Activated CD4-positive, alpha-beta T cell treated with anti-CD3 and anti-CD28 coated beads, Interleukin-2, amount 10 ng/mL, durations not matched to agents 7 days and 5 days (primary cell): ENCODE measurements at regions not wholly inside any gene's neighbourhood (a gene's known extent, or its start where the extent isn't known, plus 50 kb on each side); places are given as distances from the start of the nearest gene placed in this dataset.

Experiments used
- CTCF ChIA-PET: fragments of 350-600 bp; sonication (Branson Sonifier 250); formaldehyde crosslinking; loops from one replicate; lab custom pipeline; 2021; ENCODE audit warnings: antibody characterized with exemption; lab: Charles Lee
- POLR2A ChIA-PET: fragments of 350-600 bp; sonication (Branson Sonifier 250); formaldehyde crosslinking; loops from one replicate; lab custom pipeline; 2021; ENCODE audit warnings: antibody characterized with exemption; lab: Charles Lee
- DNase-seq: peaks from one replicate; pipeline ENCODE4 v3.0.0-alpha.2; 2020
- H3K27ac Mint-ChIP-seq: one replicate; pipeline ENCODE4 v1.8.0; 2021; ENCODE audit warnings: mild to moderate bottlenecking, moderate library complexity, mixed read lengths
- H3K27me3 Mint-ChIP-seq: one replicate; pipeline ENCODE4 v1.8.0; 2021; ENCODE audit warnings: mixed read lengths
- H3K36me3 Mint-ChIP-seq: one replicate; pipeline ENCODE4 v1.8.0; 2021; ENCODE audit warnings: low read depth, mixed read lengths
- H3K4me1 Mint-ChIP-seq: one replicate; pipeline ENCODE4 v1.8.0; 2021; ENCODE audit warnings: mixed read lengths
- H3K4me3 Mint-ChIP-seq: one replicate; pipeline ENCODE4 v1.8.0; 2021; ENCODE audit warnings: mild to moderate bottlenecking, moderate library complexity, mixed read lengths
- H3K9me3 Mint-ChIP-seq: one replicate; pipeline ENCODE4 v1.8.0; 2021; ENCODE audit warnings: mixed read lengths

DNA sequence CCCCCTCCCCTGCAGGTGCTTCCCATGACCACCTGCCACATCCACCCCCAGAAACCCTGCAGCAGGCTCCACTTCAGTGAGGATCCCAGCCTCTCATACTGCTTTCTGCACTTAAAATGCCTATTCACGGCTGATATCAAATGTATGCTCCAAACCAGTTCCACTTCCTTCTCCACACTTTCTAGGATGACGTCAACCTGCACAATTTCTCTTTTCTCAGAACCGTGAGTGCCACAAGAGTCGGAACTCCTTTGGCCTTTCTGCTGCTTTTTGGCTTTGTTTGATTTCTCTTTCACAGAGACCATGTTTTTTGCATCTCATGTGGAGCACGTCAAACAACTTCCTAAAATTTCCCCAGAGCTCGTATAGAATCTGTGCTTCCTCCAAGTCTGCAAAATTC lies 378.8 kb upstream of the TNRC6C start:
- Mint-ChIP-seq H3K4me3 (no peak overlapping the region), H3K36me3 (peaks cover 3% of the 10 kb centered on the region), H3K4me1 (peaks cover 7% of the 10 kb centered on the region), H3K9me3 (no peaks in the 10 kb centered on the region), H3K27ac (no peak overlapping the region), H3K27me3 (peaks cover 15% of the 10 kb centered on the region)
- CTCF ChIA-PET = no interaction called here
- DNase-seq = no peak
- POLR2A ChIA-PET = no interaction called here

DNA sequence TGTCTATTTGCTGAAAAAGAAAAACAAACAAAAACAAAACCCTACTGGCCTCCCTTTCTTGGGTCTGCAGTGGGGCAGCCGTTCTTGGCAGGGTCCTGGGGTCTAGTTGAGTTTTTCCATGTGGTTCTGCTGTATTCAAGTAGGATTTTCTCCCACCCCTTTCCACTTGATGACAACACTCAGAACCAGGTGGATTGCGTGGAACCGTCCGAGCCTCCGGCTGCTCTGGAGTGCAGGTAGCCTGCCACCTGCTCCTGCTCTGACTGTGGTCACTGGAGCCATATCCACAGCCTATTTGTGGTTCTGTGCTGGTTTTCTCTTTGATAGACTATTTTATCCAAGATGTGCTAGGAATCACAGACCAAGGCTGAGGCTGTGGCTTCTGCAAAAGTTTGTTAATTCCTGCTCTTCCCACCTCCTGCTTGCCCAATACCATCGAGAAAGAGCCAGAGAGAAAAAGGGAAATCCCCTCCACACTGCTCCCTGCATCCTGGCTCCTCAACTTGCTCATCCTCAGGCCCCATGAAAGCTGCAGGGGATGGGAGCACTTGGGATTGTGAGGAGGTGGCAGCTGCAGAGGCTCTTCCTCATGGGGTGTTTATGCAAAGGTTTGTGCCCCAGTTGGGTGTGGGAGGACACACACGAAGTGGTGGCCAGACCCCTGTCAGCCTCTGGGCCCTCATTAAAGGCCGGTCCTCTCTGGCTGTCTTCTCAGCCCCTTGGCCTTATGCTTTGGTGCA lies 377.8 kb upstream of the TNRC6C start:
- ChIA-PET CTCF (no interaction called here), POLR2A (no interaction called here)

DNA sequence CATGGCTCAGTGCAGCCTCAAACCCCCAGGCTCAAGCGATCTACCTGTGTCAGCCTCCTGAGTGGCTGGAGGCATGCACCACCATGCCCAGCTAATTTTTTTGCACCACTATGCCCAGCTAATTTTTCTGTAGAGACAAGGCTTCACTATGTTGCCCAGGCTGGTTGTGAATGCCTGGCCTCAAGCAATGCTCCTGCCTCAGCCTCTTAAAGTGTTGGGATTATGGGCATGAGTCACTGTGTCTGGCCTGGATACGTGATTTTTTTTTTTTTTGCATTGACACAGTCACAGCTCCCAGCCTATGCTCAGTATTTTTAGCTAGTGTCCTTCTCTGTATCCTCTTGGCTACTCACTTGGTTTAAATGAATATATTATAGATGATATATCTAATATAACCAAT lies 377.0 kb upstream of the TNRC6C start:
- Mint-ChIP-seq H3K36me3 (peaks cover 3% of the 10 kb centered on the region), H3K4me3 (no peak overlapping the region), H3K9me3 (no peaks in the 10 kb centered on the region), H3K4me1 (peaks cover 7% of the 10 kb centered on the region), H3K27ac (no peak overlapping the region), H3K27me3 (peaks cover 20% of the 10 kb centered on the region)
- ChIA-PET POLR2A (no interaction called here), CTCF (no interaction called here)
- no peak for DNase-seq

More for the DNA sequence above, 377.8 kb upstream of the TNRC6C start:
- Mint-ChIP-seq H3K4me1 (peaks cover 7% of the 10 kb centered on the region), H3K27ac (no peak overlapping the region), H3K27me3 (peaks cover 12% of the 10 kb centered on the region), H3K4me3 (no peak overlapping the region), H3K9me3 (no peaks in the 10 kb centered on the region), H3K36me3 (peaks cover 3% of the 10 kb centered on the region)
- DNase-seq = no peak

DNA sequence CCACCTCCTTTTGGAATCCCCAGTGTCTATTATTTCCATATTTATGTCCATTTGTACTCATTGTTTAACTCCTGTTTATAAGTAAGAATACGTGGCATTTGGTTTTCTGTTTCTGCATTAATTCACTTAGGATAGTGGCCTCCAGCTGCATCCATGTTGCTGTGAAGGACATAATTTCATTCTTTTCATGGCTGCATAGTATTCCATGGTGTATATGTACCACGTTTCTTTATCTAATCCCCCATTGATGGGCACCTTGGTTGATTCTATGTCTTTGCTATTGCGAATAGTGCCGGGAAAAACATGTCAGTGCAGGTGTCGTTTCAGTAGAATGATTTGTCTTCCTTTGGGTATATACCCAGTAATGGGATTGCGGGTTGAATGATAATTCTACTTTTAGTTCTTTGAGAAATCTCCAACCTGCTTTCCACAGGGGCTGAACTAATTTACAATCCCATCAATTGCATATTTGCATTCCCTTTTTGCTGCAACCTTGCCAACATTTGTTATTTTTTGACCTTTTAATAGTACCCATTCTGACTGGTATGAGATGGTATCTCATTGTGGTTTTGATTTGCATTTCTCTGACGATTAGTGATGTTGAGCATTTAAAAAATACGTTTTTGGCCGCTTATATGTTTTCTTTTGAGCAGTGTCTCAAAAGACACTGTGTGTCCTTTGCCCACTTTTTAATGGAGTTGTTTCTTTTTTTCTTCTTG lies 373.2 kb upstream of the TNRC6C start:
- peaks cover 3% of the 10 kb centered on the region for H3K36me3 Mint-ChIP-seq
- peaks cover 7% of the 10 kb centered on the region for H3K9me3 Mint-ChIP-seq
- H3K27me3 Mint-ChIP-seq = peaks cover 28% of the 10 kb centered on the region
- no peak overlapping the region for H3K4me3 Mint-ChIP-seq
- no peak for DNase-seq
- H3K4me1 Mint-ChIP-seq = no peaks in the 10 kb centered on the region
- no peak overlapping the region for H3K27ac Mint-ChIP-seq
- ChIA-PET CTCF (no interaction called here), POLR2A (no interaction called here)

DNA sequence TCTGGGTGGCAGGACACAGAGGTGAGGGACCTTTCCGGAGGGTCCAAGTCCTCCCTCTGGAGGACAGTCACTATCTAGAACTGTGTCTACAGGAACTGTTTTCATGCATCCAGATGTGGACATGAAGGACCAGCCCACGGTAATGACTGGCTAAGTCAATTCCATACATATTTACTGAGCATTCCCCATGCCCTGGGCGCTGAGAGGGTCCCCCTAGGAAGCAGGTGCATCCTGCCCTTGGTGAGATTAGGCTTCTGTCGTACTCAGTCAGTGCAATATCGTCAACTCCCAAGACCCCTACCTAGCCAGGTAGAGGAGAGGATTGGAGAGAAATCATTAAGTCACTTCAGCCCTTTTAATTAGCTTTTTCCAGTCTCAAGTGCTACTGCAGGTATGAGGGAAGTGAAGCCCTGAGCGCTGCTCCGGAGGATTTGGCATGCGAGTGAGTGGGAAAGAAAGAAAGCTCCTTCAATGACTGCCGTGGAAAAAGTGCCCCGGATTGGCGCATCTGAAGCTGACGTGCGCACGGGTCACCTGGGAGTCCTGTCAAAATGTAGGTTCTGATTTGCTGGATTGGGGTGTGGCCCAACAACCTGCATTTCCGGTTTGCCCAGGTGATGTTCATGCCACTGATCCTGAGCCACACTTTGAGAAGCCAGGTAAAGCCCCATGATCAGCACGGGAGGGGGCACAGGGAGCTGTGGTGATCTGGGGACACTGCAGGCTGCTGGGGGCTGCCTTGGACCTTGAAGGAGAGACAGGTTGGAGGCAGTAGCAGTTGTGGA lies 367.4 kb upstream of the TNRC6C start:
- no peak overlapping the region for H3K27ac Mint-ChIP-seq
- DNase-seq = no peak
- H3K9me3 Mint-ChIP-seq = peaks cover 7% of the 10 kb centered on the region
- POLR2A ChIA-PET = no interaction called here
- H3K36me3 Mint-ChIP-seq = no peaks in the 10 kb centered on the region
- peaks cover 59% of the 10 kb centered on the region for H3K27me3 Mint-ChIP-seq
- no peak overlapping the region for H3K4me3 Mint-ChIP-seq
- H3K4me1 Mint-ChIP-seq = peaks cover 19% of the 10 kb centered on the region
- CTCF ChIA-PET = no interaction called here

DNA sequence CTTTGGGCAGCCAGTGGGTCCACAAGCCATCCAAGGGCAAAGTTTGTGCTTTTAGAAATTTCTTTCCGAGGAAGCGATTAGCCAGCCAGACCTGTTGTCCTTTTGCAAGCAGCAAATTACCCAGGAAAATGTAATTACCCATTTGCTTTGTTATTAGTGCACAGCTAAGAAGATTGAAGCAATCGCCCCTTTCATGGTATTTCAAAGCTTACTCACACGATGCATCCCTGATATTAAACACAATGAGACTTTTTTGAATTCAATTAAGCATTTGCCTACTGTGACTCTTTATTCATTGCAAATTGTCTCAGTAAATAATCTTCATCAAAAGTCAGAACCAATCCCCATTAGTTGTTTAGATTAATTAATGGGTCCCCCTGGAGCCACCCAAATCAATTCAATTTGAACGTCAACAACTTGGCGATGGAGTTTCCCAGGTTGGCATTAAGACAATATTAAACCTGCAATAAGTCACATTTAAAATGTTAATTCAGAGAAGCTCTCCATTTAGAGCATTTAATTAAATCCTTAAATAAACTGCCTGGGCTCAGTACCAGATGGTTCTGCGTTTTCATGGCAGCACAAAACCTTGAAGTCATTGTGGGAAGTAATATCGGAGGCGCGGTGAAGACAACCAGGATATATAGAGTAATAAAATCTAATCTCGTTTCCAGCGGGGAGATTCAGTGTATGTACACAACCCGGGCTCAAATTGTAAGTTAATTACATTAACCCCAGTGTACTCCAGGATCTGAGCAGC lies 366.2 kb upstream of the TNRC6C start:
- no peaks in the 10 kb centered on the region for H3K36me3 Mint-ChIP-seq
- no peak overlapping the region for H3K27ac Mint-ChIP-seq
- ChIA-PET CTCF (no interaction called here), POLR2A (no interaction called here)
- H3K4me1 Mint-ChIP-seq = peaks cover 19% of the 10 kb centered on the region
- no peak for DNase-seq
- H3K4me3 Mint-ChIP-seq = no peak overlapping the region
- peaks cover 6% of the 10 kb centered on the region for H3K9me3 Mint-ChIP-seq
- H3K27me3 Mint-ChIP-seq = peaks cover 51% of the 10 kb centered on the region

DNA sequence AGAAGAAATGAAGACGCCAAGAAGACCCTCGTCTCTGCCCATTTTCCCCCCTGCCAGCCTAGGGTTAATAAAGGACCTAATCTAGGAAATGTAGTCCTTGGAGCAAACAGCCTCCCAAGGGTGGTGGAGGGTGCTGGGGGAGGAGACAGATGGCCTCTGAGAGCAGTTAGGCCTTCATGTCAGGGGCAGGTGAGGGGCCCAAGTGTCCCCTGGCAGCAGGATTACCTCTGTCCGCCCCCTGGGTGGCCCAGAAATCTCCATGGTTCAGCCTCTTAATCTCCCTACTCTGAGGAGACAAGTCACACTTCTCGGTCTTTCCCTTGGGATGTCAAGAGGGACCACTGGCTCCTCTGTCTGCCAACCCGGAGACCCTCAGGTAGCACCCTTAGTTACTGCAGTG lies 365.4 kb upstream of the TNRC6C start:
- H3K4me1 Mint-ChIP-seq = peaks cover 19% of the 10 kb centered on the region
- no peaks in the 10 kb centered on the region for H3K9me3 Mint-ChIP-seq
- no peak overlapping the region for H3K4me3 Mint-ChIP-seq
- H3K36me3 Mint-ChIP-seq = no peaks in the 10 kb centered on the region
- ChIA-PET POLR2A (no interaction called here), CTCF (no interaction called here)
- H3K27me3 Mint-ChIP-seq = peaks cover 45% of the 10 kb centered on the region
- DNase-seq = no peak
- no peak overlapping the region for H3K27ac Mint-ChIP-seq

DNA sequence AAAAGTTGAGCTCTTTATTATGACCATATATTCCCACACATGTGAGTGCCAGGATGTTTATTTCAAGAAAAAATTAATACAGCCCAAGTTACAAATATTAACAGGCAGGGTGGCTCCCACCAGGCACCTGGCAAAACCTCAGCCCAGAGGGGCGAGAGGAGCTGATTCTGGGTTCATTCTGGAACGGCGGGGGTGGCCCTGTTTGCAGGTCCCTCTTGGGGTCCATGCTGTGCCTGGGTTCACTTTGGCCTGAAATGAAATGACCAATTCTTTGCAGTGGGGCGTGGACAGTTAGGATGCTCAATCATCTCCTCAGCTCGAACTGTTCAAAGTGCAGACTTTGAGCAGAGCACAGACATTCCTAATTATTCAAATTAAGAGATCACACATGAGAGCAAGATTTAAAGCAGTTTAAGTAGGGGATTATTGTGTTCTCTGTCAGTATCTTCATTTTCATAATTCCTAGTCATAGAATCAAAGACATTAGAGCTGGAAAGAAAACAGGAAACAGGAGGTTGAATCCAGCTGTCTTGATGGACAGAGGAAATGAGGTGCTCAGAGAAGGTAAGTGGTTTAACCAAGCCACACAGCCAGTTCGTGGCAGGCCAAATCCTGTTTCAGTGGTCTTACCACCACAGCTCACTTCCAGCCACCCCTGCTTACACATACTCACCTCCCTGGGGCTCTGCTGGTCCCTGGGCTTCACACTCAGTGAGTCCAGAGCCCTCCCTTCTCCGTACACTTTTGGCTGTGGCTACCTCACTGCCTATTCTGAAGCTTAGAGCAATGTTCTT lies 363.9 kb upstream of the TNRC6C start:
- peaks cover 45% of the 10 kb centered on the region for H3K27me3 Mint-ChIP-seq
- H3K9me3 Mint-ChIP-seq = no peaks in the 10 kb centered on the region
- peaks cover 19% of the 10 kb centered on the region for H3K4me1 Mint-ChIP-seq
- peak; percentile 37 for DNase-seq
- H3K4me3 Mint-ChIP-seq = no peak overlapping the region
- ChIA-PET CTCF (interaction anchor here (0.6 to 1.2 kb wide), 4 partner anchors 16 to 32 kb away, joined by 3 to 4 read pairs (median 3); no protein-coding TSS in a partner anchor), POLR2A (no interaction called here)
- no peaks in the 10 kb centered on the region for H3K36me3 Mint-ChIP-seq
- no peak overlapping the region for H3K27ac Mint-ChIP-seq

DNA sequence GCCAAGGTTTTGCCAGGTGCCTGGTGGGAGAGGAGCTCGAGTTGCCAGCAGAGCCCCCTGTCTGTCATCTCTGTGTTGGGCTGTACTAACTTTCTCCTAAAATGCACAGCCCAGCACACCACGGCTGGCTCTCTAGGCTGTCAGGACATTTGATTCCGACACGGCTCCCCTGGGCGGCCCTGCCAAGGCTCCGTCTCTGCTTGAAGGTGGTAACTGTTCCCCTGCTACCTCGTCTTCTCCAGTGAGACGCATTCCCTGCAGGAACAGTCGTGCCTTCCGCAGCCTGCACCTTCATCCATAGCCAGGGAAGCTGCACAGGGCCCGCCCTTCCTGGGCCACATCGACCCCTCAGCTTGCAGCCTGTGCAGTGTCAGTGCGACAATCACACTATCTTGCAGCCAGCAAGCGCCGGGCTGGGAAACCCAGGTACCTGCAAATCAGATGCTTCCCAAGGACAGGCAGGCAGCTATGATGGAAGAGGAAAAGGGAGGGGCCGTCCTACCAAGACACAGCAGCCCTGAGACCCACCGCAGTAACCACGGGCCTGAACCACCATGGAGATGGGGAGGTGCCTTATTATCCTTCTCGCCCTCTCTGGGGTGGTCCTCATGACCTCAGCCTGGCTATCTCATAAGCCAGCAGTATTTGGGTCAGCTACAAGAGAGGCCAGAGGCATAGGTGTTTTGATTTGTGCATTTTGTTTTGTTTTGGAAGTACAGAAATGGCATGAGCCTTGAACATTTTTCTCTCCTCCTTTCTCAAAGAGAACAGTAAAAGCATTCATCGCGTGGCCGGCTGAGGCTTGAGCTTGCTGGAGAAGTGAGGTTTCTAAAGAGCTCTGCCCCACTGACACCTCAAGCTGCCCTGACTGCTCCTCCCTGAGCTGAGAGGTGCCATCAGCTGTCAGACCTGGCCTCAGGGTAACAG lies 361.7 kb upstream of the TNRC6C start:
- CTCF ChIA-PET = interaction anchor here (1.2 to 1.3 kb wide), 2 partner anchors 16 to 74 kb away, joined by 3 read pairs; no protein-coding TSS in a partner anchor
- no peak overlapping the region for H3K27ac Mint-ChIP-seq
- peaks cover 44% of the 10 kb centered on the region for H3K27me3 Mint-ChIP-seq
- POLR2A ChIA-PET = no interaction called here
- no peak overlapping the region for H3K4me3 Mint-ChIP-seq
- H3K9me3 Mint-ChIP-seq = no peaks in the 10 kb centered on the region
- no peak for DNase-seq
- no peaks in the 10 kb centered on the region for H3K36me3 Mint-ChIP-seq
- peaks cover 19% of the 10 kb centered on the region for H3K4me1 Mint-ChIP-seq

DNA sequence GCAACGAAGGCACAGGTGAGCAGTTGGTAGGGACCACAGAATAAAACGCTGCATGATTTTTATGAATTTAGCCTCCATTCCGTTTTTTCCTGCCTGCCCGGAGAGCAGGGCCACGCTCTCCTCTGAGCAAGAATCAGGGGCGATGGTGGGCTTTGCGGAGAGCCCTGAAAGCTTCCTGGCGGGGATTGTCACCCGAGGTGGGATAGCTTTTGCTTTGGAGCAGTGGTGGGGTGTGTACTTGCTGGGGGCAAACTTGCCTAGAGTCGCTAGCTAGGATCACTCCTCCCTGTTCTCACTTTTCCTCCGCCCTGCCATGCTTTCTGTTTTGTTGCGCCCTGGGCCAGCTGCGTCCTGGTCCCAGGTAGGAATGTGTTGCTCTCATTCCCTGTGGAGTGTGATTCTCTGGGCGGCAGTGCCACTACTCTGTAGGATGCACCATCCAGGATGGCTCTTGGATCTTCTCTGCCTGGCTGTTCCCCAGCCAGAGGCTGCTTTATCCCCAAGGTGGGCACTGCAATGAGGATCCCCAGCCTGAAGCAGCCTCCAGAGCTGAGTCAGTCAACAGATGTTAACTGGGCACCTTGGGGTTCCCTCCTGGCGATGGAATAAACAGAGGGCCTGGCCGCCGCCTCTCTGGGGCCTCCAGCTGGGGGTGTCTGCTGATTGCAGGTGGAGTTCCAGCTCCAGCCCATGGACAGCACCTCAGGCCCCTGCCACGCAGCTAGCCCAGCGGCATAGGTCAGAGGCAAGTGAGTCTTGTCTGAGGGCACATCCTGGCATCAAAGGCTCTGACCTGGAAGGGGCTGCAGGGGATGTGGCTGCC lies 360.9 kb upstream of the TNRC6C start:
- no peaks in the 10 kb centered on the region for H3K9me3 Mint-ChIP-seq

More for the DNA sequence above, 360.9 kb upstream of the TNRC6C start:
- peaks cover 40% of the 10 kb centered on the region for H3K27me3 Mint-ChIP-seq
- H3K36me3 Mint-ChIP-seq = no peaks in the 10 kb centered on the region
- DNase-seq = no peak
- ChIA-PET POLR2A (no interaction called here), CTCF (interaction anchor here (0.6 to 1.3 kb wide), 2 partner anchors 10 to 74 kb away, joined by 3 to 5 read pairs; no protein-coding TSS in a partner anchor)
- no peak overlapping the region for H3K4me3 Mint-ChIP-seq
- no peak overlapping the region for H3K27ac Mint-ChIP-seq
- H3K4me1 Mint-ChIP-seq = peaks cover 19% of the 10 kb centered on the region
